DMS153 (cell line): ENCODE measurements at regions not wholly inside any gene's neighbourhood (a gene's known extent, or its start where the extent isn't known, plus 50 kb on each side); places are given as distances from the start of the nearest gene placed in this dataset.
"Not testable (repeated sequence)": the region's sequence is repeated elsewhere in the genome, so short reads cannot be mapped to it uniquely, and the experiment has no call there.

Source experiments
- DNase-seq: peaks from one replicate; lab custom pipeline; 2025; lab: John Stamatoyannopoulos, UW

- DNase-seq: no peak
Observed at GRCh38 chr15:81939604-81940440, 106.0 kb downstream of the MEX3B start.

GRCh38 chr15:81937189-81937588, 108.6 kb downstream of the MEX3B start:
- DNase-seq: no peak

GRCh38 chr15:81930582-81931369, 115.0 kb downstream of the MEX3B start:
- no peak for DNase-seq

- no peak for DNase-seq
Observed at GRCh38 chr15:81929557-81929956, 116.3 kb downstream of the MEX3B start.

GRCh38 chr15:81926981-81927380, 118.8 kb downstream of the MEX3B start:
- DNase-seq: no peak

GRCh38 chr15:81924729-81925128, 121.1 kb downstream of the MEX3B start:
- no peak for DNase-seq

- no peak for DNase-seq
Observed at GRCh38 chr15:81923561-81924350, 122.1 kb downstream of the MEX3B start.

GRCh38 chr15:81922143-81922542, 123.7 kb downstream of the MEX3B start:
- DNase-seq: no peak

- no peak for DNase-seq
Observed at GRCh38 chr15:81921163-81921562, 124.7 kb downstream of the MEX3B start.

- DNase-seq: not testable (repeated sequence)
Observed at GRCh38 chr15:81918767-81919166, 127.1 kb downstream of the MEX3B start.

- no peak for DNase-seq
Observed at GRCh38 chr15:81916451-81916850, 129.4 kb downstream of the MEX3B start.

GRCh38 chr15:81915990-81916389, 129.8 kb downstream of the MEX3B start:
- DNase-seq: no peak

GRCh38 chr15:81914734-81915256, 131.0 kb downstream of the MEX3B start:
- peak; percentile 70 for DNase-seq

GRCh38 chr15:81914333-81914732, 131.5 kb downstream of the MEX3B start:
- no peak for DNase-seq

- DNase-seq: no peak
Observed at GRCh38 chr15:81911022-81911971, 134.5 kb downstream of the MEX3B start.

GRCh38 chr15:81910355-81911021, 135.3 kb downstream of the MEX3B start:
- DNase-seq: no peak

- no peak for DNase-seq
Observed at GRCh38 chr15:81909011-81909358, 136.8 kb downstream of the MEX3B start.

- no peak for DNase-seq
Observed at GRCh38 chr15:81908111-81908510, 137.7 kb downstream of the MEX3B start.

GRCh38 chr15:81907521-81907920, 138.3 kb downstream of the MEX3B start:
- DNase-seq: no peak

- DNase-seq: no peak
Observed at GRCh38 chr15:81905889-81906288, 139.9 kb downstream of the MEX3B start.

GRCh38 chr15:81901319-81901718, 144.5 kb downstream of the MEX3B start:
- DNase-seq: no peak
